ENCODE measurements at regions not wholly inside any gene's neighbourhood (a gene's known extent, or its start where the extent isn't known, plus 50 kb on each side); places are given as distances from the start of the nearest gene placed in this dataset.
A peak's percentile ranks its signal among the peaks of the same experiment; 100 is the strongest.

DNA sequence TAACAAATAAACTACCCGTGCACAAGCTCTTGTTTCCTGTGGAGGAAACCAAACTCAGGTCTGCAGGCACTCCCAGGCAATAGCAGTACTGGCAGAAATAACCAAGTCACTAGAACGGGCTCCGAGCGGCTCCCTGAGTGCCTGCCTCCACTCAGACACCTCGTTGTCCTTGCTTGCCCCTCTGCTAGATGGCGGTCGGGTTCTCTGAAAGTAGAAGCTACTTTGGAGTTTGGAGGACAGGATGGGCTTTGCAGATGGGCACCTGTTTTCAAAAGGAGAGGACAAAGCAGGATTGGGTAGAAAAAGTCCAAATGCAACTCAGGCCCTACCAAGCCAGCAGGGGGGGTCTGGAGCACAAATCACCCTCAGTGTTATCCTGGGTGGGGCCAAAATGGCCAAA is 136.4 kb downstream of the LRRC30 start:
- Histone ChIP-seq H3K36me3 (no peaks in the 10 kb centered on the region), H3K27me3 (no peaks in the 10 kb centered on the region), H3K4me1 (no peaks in the 10 kb centered on the region), H3K4me3 (no peak overlapping the region), H3K27ac (no peak overlapping the region), H3K9me3 (no peaks in the 10 kb centered on the region)
- intact Hi-C loops (cut with DNase I) = no loop called here
- TF ChIP-seq, protein P1, sequence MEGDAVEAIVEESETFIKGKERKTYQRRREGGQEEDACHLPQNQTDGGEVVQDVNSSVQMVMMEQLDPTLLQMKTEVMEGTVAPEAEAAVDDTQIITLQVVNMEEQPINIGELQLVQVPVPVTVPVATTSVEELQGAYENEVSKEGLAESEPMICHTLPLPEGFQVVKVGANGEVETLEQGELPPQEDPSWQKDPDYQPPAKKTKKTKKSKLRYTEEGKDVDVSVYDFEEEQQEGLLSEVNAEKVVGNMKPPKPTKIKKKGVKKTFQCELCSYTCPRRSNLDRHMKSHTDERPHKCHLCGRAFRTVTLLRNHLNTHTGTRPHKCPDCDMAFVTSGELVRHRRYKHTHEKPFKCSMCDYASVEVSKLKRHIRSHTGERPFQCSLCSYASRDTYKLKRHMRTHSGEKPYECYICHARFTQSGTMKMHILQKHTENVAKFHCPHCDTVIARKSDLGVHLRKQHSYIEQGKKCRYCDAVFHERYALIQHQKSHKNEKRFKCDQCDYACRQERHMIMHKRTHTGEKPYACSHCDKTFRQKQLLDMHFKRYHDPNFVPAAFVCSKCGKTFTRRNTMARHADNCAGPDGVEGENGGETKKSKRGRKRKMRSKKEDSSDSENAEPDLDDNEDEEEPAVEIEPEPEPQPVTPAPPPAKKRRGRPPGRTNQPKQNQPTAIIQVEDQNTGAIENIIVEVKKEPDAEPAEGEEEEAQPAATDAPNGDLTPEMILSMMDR (IDR thresholded peaks at IDR 0.05) = no peak
- no peak for DNase-seq (ENCODE audit: low spot score in 2 of 2)

DNA sequence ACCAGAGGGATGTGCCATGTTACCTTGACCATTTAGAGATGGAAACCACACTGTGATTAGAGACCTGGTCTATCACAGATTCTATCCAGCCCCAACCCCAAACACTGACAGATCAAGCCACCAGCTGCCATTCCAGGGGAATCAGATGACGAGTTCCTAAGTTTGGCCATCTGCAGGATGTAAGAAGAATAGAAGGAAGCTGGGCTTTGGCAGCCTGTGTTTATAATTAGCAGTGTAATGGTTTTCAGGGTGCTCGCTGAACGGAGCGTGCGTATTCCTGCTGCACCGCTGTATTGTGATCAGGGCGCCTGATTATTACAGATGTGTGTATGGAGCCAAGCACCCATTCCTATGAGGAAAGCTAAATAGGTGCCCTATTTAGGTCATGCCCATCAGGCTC is 138.1 kb downstream of the LRRC30 start:
- TF ChIP-seq, protein P1 (IDR thresholded peaks at IDR 0.05) = no peak
- Histone ChIP-seq H3K4me1 (no peaks in the 10 kb centered on the region), H3K27ac (no peak overlapping the region), H3K4me3 (no peak overlapping the region), H3K27me3 (no peaks in the 10 kb centered on the region), H3K9me3 (no peaks in the 10 kb centered on the region), H3K36me3 (no peaks in the 10 kb centered on the region)
- DNase-seq (ENCODE audit: low spot score in 2 of 2) = no peak
- intact Hi-C loops (cut with DNase I) = no loop called here

DNA sequence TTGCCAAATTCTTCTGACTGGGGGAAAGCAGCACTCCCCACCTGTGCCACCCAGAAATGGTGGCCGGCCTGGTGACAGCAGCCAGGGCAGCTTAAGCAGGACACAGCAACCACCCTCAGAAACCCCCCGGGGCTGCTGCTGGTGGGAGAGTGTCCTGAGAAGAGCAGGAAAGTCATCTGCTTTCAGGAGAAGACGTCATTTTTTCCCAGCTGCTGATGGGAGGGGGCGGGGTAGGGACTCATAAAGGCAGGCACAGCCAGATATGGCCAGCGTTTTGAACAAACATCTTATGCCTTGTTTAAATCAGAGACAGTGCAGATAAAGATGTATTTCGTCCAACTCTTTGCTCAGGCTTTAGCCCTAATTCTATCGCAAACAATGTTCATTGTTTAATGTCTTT is 139.5 kb downstream of the LRRC30 start:
- Histone ChIP-seq H3K9me3 (no peaks in the 10 kb centered on the region), H3K27ac (no peak overlapping the region), H3K27me3 (no peaks in the 10 kb centered on the region), H3K4me1 (no peaks in the 10 kb centered on the region), H3K4me3 (no peak overlapping the region), H3K36me3 (no peaks in the 10 kb centered on the region)
- intact Hi-C loops (cut with DNase I) = no loop called here
- TF ChIP-seq, protein P1 (IDR thresholded peaks at IDR 0.05) = no peak
- no peak for DNase-seq (ENCODE audit: low spot score in 2 of 2)

DNA sequence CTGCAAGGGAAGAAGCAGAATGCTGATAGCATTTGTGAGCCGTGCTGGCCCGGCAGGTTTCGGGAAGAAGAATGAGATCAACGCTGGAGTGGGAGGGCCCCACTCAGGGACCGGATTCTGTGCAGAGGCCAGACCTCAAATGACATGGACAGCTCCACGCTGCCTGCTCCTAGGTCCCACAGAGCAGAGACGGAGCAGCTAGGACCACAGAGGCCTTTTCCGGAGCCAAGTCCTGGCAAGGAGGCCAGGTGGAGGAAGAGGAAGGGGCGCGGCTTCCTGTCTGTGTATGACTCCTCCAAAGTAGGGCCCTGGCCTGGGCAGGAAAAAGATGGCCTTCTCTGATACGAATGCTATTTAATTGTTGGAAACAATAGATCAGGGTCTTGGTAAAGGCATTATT is 139.9 kb downstream of the LRRC30 start:
- no peaks in the 10 kb centered on the region for H3K4me1 ChIP-seq
- peak in 1 of 2 donors; percentile 65 for DNase-seq (ENCODE audit: low spot score in 2 of 2)
- no peak overlapping the region for H3K4me3 ChIP-seq
- TF ChIP-seq, protein P1 (IDR thresholded peaks at IDR 0.05) = no peak
- no peaks in the 10 kb centered on the region for H3K27me3 ChIP-seq
- intact Hi-C loops (cut with DNase I) = no loop called here
- H3K27ac ChIP-seq = no peak overlapping the region
- H3K36me3 ChIP-seq = no peaks in the 10 kb centered on the region
- H3K9me3 ChIP-seq = no peaks in the 10 kb centered on the region

DNA sequence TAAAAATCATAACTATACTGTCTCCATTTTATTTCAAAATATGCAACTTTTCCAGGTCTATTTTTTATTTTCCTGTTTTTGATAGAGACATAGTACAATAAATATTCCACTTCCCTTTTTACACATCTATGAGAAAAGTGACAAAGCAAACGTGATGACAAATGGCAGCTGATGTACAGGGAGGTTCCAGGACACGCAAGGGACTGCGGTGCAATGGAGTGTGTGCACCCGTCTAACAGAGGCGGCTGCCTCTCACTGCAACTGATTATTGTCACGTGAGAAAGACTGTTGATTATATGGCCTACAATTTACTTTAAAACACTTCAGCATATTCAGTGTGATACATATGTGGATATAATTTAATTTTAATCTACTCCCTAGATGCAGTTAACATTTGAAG is 142.6 kb downstream of the LRRC30 start:
- Histone ChIP-seq H3K4me3 (no peak overlapping the region), H3K27me3 (no peaks in the 10 kb centered on the region), H3K4me1 (no peaks in the 10 kb centered on the region), H3K27ac (no peak overlapping the region), H3K9me3 (peaks cover 0 to 5% of the 10 kb centered on the region in 2 donors), H3K36me3 (no peaks in the 10 kb centered on the region)
- TF ChIP-seq, protein P1 (IDR thresholded peaks at IDR 0.05) = no peak
- no peak for DNase-seq (ENCODE audit: low spot score in 2 of 2)
- intact Hi-C loops (cut with DNase I) = no loop called here

DNA sequence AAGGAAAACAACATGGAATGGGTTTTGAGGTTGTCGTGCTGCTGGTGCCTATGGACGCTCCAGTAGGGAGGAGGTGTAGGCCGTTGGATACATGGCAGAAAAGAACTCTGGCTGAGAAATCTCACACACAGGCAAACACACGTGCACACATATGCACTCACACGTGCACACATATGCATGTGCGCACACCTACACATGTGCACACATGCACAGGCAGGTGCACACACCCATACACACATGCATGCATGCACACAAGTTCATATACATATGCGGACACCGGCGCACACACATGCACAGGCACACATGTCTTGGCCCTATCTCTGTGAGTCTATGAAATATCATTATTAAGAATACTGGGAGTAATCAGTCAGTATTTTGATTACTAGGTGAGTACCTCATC is 150.4 kb downstream of the LRRC30 start:
- H3K9me3 ChIP-seq = peaks cover 0 to 5% of the 10 kb centered on the region in 2 donors
- H3K4me3 ChIP-seq = no peak overlapping the region
- intact Hi-C loops (cut with DNase I) = no loop called here
- H3K4me1 ChIP-seq = no peaks in the 10 kb centered on the region
- H3K27ac ChIP-seq = no peak overlapping the region
- DNase-seq (ENCODE audit: low spot score in 2 of 2) = no peak
- no peaks in the 10 kb centered on the region for H3K36me3 ChIP-seq
- TF ChIP-seq, protein P1 (IDR thresholded peaks at IDR 0.05) = no peak
- H3K27me3 ChIP-seq = no peaks in the 10 kb centered on the region
